Muscle of back (tissue), 3 donors: ENCODE measurements at regions not wholly inside any gene's neighbourhood (a gene's known extent, or its start where the extent isn't known, plus 50 kb on each side); places are given as distances from the start of the nearest gene placed in this dataset.

Experiments
- DNase-seq, 3 donors: peaks; one replicate each; pipeline versions ENCODE4 v3.0.0 to v3.0.0-alpha.2; 2013

GRCh38 chr14:29217813-29218450 lies 451.3 kb downstream of the FOXG1 start:
- DNase-seq = no peak

- no peak for DNase-seq
These were observed 453.5 kb downstream of the FOXG1 start for GRCh38 chr14:29220072-29220471.

- DNase-seq = no peak
These were observed 454.0 kb downstream of the FOXG1 start for GRCh38 chr14:29220566-29220965.

- no peak for DNase-seq
These were observed 455.4 kb downstream of the FOXG1 start for GRCh38 chr14:29222006-29222405.

GRCh38 chr14:29222671-29223268 lies 456.2 kb downstream of the FOXG1 start:
- peak; percentile 21 to 57 (median 38) for DNase-seq

GRCh38 chr14:29223947-29224346 lies 457.4 kb downstream of the FOXG1 start:
- no peak for DNase-seq

- DNase-seq = no peak
These were observed 461.0 kb downstream of the FOXG1 start for GRCh38 chr14:29227631-29228030.

GRCh38 chr14:29232153-29232552 lies 465.6 kb downstream of the FOXG1 start:
- DNase-seq = no peak

- DNase-seq = no peak
These were observed 466.1 kb downstream of the FOXG1 start for GRCh38 chr14:29232711-29233110.

- no peak for DNase-seq
These were observed 466.6 kb downstream of the FOXG1 start for GRCh38 chr14:29233188-29233587.

GRCh38 chr14:29235991-29236390 lies 469.4 kb downstream of the FOXG1 start:
- DNase-seq = no peak

GRCh38 chr14:29236401-29236800 lies 469.8 kb downstream of the FOXG1 start:
- DNase-seq = no peak

- peak in 1 of 3 donors; percentile 71 for DNase-seq
These were observed 470.3 kb downstream of the FOXG1 start for GRCh38 chr14:29236848-29237247.

GRCh38 chr14:29240066-29240465 lies 473.5 kb downstream of the FOXG1 start:
- DNase-seq = peak in 1 of 3 donors; percentile 66

GRCh38 chr14:29242755-29243754 lies 476.5 kb downstream of the FOXG1 start:
- peak in 2 of 3 donors; percentile 25 to 37 for DNase-seq

- no peak for DNase-seq
These were observed 489.1 kb downstream of the FOXG1 start for GRCh38 chr14:29255692-29256091.

- no peak for DNase-seq
These were observed 496.4 kb downstream of the FOXG1 start for GRCh38 chr14:29262979-29263378.

GRCh38 chr14:29264865-29265264 lies 498.3 kb downstream of the FOXG1 start:
- DNase-seq = no peak

- no peak for DNase-seq
These were observed 499.3 kb downstream of the FOXG1 start for GRCh38 chr14:29265852-29266251.

GRCh38 chr14:29271669-29272068 lies 505.1 kb downstream of the FOXG1 start:
- no peak for DNase-seq

- DNase-seq = no peak
These were observed 506.9 kb downstream of the FOXG1 start for GRCh38 chr14:29273513-29273912.

GRCh38 chr14:29274890-29275596 lies 508.5 kb downstream of the FOXG1 start:
- peak in 1 of 3 donors; percentile 3 for DNase-seq
